ENCODE measurements at regions not wholly inside any gene's neighbourhood (a gene's known extent, or its start where the extent isn't known, plus 50 kb on each side); places are given as distances from the start of the nearest gene placed in this dataset.

DNA sequence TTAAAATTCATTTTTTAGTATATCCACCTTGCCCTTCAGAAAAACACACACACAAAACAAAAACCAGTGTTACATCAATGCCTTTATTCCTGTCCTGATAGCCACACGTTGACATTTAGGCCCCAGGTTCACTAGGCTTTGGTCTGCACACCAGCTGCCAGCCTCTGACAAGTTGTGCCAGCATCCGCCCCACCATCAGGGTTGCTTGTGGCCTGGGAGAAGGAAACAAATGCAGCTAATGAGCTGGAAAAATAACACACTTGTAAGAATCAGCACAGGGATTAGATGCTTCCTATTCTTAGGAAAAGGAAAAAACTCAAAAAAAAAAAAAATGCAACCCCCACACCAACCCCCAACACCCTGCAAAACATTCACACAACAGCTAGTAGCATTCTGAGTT lies 404.0 kb upstream of the GRIA1 start:
- TF ChIP-seq, protein P1, sequence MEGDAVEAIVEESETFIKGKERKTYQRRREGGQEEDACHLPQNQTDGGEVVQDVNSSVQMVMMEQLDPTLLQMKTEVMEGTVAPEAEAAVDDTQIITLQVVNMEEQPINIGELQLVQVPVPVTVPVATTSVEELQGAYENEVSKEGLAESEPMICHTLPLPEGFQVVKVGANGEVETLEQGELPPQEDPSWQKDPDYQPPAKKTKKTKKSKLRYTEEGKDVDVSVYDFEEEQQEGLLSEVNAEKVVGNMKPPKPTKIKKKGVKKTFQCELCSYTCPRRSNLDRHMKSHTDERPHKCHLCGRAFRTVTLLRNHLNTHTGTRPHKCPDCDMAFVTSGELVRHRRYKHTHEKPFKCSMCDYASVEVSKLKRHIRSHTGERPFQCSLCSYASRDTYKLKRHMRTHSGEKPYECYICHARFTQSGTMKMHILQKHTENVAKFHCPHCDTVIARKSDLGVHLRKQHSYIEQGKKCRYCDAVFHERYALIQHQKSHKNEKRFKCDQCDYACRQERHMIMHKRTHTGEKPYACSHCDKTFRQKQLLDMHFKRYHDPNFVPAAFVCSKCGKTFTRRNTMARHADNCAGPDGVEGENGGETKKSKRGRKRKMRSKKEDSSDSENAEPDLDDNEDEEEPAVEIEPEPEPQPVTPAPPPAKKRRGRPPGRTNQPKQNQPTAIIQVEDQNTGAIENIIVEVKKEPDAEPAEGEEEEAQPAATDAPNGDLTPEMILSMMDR (IDR thresholded peaks at IDR 0.05), result no peak
- TF ChIP-seq EP300 (IDR thresholded peaks at IDR 0.05), result no peak

Data from upper lobe of left lung (tissue), 4 donors.